PC-3 (cell line): ENCODE measurements at regions not wholly inside any gene's neighbourhood (a gene's known extent, or its start where the extent isn't known, plus 50 kb on each side); places are given as distances from the start of the nearest gene placed in this dataset.
A peak's percentile ranks its signal among the peaks of the same experiment; 100 is the strongest.

Experiments
- ATAC-seq: fragments of 200-7000 bp; cut with Tn5 transposase; 2 replicates; pipeline ENCODE4 v1.9.1; 2020; ENCODE audit warnings: mild to moderate bottlenecking, moderate library complexity
- BruUV-seq: library from RNA; stranded (reverse); fragments of 400-500 nt; replicated peaks from 2 replicates; lab custom pipeline; 2021; lab: Mats Ljungman, UMichigan
- CTCF ChIA-PET: fragments of 300-600 bp; sonication (Branson Sonifier 250); formaldehyde crosslinking; loops from one replicate; lab custom pipeline; 2022; ENCODE audit warnings: antibody characterized with exemption; lab: Charles Lee
- POLR2A ChIA-PET: fragments of 300-600 bp; sonication (Branson Sonifier 250); formaldehyde crosslinking; loops from one replicate; lab custom pipeline; 2022; ENCODE audit warnings: antibody characterized with exemption; ENCODE audit not compliant: unreplicated experiment; lab: Charles Lee
- DNase-seq: peaks from one replicate; pipeline ENCODE4 v3.0.0-alpha.2; 2015
- H2AFZ ChIP-seq: fragments of 300-600 bp; sonication (generic); 2 replicates; pipeline ENCODE4 v1.6.0; 2016; ENCODE audit warnings: antibody characterized with exemption, low read length
- H3F3A ChIP-seq: fragments of 300-600 bp; sonication (generic); one replicate; pipeline ENCODE4 v1.6.0; 2017; ENCODE audit warnings: antibody characterized with exemption, low read length, control low read depth, mild to moderate bottlenecking; ENCODE audit not compliant: unreplicated experiment
- H3K27ac ChIP-seq: fragments of 300-600 bp; sonication (generic); 2 replicates; pipeline ENCODE4 v1.5.1; 2016; ENCODE audit warnings: mild to moderate bottlenecking, low read length
- H3K27me3 ChIP-seq: fragments of 300-600 bp; sonication (generic); 2 replicates; pipeline ENCODE4 v1.6.1; 2016; ENCODE audit warnings: low read length, mixed read lengths
- H3K36me3 ChIP-seq: fragments of 300-600 bp; sonication (generic); 2 replicates; pipeline ENCODE4 v1.6.1; 2016; ENCODE audit warnings: low read depth, mixed run types, low read length, mixed read lengths
- H3K4me1 ChIP-seq: fragments of 300-600 bp; sonication (generic); 2 replicates; pipeline ENCODE4 v1.5.1; 2016; ENCODE audit warnings: low read length; ENCODE audit not compliant: insufficient read depth
- H3K4me2 ChIP-seq: fragments of 300-600 bp; sonication (generic); 2 replicates; pipeline ENCODE4 v1.6.0; 2016; ENCODE audit warnings: low read length
- H3K4me3 ChIP-seq: fragments of 300-600 bp; sonication (generic); 2 replicates; pipeline ENCODE4 v1.5.1; 2016; ENCODE audit warnings: mild to moderate bottlenecking, low read length, mixed read lengths
- H3K79me2 ChIP-seq: fragments of 300-600 bp; sonication (generic); 2 replicates; pipeline ENCODE4 v1.6.1; 2017; ENCODE audit warnings: low read length, mixed read lengths
- H3K9ac ChIP-seq: fragments of 300-600 bp; sonication (generic); 2 replicates; pipeline ENCODE4 v1.6.0; 2016; ENCODE audit warnings: mild to moderate bottlenecking, low read length
- H3K9me2 ChIP-seq: fragments of 300-600 bp; sonication (generic); replicated peaks from 2 replicates; pipeline ENCODE4 v1.6.1; 2016; ENCODE audit warnings: mixed run types, low read length, mixed read lengths
- H3K9me3 ChIP-seq: fragments of 300-600 bp; sonication (generic); 2 replicates; pipeline ENCODE4 v1.6.1; 2016; ENCODE audit warnings: low read length, mixed read lengths
- H4K20me1 ChIP-seq: fragments of 300-600 bp; sonication (generic); 2 replicates; pipeline ENCODE4 v1.6.1; 2016; ENCODE audit warnings: low read length, mixed read lengths
- EZH2 ChIP-seq: fragments of 300-600 bp; sonication (generic); IDR thresholded peaks from one replicate; pipeline ENCODE4 v1.6.1; 2017; ENCODE audit warnings: antibody characterized with exemption, mild to moderate bottlenecking, low read length; ENCODE audit not compliant: unreplicated experiment
- EZH2phosphoT487 ChIP-seq: fragments of 300-600 bp; sonication (generic); IDR thresholded peaks from 2 replicates; pipeline ENCODE4 v1.6.1; 2018; ENCODE audit warnings: mild to moderate bottlenecking, antibody characterized with exemption, low read length, borderline replicate concordance
- intact Hi-C: fragments of 100-400 bp; cut with micrococcal nuclease; formaldehyde crosslinking; loops from 2 replicates; pipeline ENCODE4 v1.9.0; 2023
- TF ChIP-seq, protein P1 (sequence below): fragments of 300-600 bp; sonication (generic); conservative IDR thresholded peaks from 2 replicates; pipeline ENCODE4 v1.5.1; 2017; ENCODE audit warnings: antibody characterized with exemption, low read depth, mild to moderate bottlenecking, low read length

DNA sequence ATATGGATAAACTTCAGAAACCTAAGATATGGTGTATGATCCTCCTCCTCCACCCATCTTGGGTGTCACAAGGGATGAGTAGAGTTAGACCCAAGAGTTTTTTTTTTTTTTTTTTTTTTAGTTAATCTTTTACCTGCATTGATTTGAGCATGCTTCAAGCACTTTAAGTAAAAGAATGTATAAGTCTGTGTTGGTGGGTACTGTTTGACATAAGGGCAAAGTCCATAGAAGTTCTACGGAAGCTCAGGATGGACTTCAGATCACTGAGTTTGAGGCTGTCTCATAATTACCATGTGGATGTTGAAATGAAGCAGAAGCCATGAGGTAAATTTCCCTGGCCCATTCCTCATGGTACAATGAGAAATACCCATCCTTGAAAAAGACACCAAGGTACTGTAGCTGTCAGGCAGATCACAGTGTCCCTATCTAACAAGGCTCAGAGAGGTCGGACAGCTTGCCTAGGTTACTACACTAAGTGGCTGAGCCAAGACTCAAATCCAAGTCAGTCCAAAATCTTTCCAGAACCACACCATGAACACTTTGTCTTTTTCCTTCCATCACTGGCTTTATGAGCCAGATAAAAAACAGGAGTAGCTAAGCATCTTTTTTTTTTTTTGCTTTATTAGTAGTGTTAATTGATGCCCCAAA lies 962.8 kb downstream of the CDH11 start:
- Histone ChIP-seq H3K79me2 (no peaks in the 10 kb centered on the region), H3K36me3 (no peaks in the 10 kb centered on the region), H4K20me1 (no peaks in the 10 kb centered on the region), H3K9ac (no peak overlapping the region), H3K4me1 (peaks cover 20% of the 10 kb centered on the region), H3K4me2 (no peak overlapping the region), H3K4me3 (no peak overlapping the region), H3F3A (no peaks in the 10 kb centered on the region), H2AFZ (no peak overlapping the region), H3K27me3 (no peaks in the 10 kb centered on the region), H3K27ac (no peak overlapping the region), H3K9me3 (no peaks in the 10 kb centered on the region), H3K9me2 (no peaks in the 10 kb centered on the region)
- ChIA-PET CTCF (no interaction called here), POLR2A (no interaction called here)
- no peak for DNase-seq
- BruUV-seq = no TSS peak
- ATAC-seq = no peak
- TF ChIP-seq EZH2 = no peak
- no peak for TF ChIP-seq EZH2phosphoT487
- TF ChIP-seq, protein P1, sequence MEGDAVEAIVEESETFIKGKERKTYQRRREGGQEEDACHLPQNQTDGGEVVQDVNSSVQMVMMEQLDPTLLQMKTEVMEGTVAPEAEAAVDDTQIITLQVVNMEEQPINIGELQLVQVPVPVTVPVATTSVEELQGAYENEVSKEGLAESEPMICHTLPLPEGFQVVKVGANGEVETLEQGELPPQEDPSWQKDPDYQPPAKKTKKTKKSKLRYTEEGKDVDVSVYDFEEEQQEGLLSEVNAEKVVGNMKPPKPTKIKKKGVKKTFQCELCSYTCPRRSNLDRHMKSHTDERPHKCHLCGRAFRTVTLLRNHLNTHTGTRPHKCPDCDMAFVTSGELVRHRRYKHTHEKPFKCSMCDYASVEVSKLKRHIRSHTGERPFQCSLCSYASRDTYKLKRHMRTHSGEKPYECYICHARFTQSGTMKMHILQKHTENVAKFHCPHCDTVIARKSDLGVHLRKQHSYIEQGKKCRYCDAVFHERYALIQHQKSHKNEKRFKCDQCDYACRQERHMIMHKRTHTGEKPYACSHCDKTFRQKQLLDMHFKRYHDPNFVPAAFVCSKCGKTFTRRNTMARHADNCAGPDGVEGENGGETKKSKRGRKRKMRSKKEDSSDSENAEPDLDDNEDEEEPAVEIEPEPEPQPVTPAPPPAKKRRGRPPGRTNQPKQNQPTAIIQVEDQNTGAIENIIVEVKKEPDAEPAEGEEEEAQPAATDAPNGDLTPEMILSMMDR = no peak
- intact Hi-C loops = loop anchor here (10.0 kb wide), 2 partner anchors 136 to 286 kb away; no protein-coding TSS in a partner anchor

DNA sequence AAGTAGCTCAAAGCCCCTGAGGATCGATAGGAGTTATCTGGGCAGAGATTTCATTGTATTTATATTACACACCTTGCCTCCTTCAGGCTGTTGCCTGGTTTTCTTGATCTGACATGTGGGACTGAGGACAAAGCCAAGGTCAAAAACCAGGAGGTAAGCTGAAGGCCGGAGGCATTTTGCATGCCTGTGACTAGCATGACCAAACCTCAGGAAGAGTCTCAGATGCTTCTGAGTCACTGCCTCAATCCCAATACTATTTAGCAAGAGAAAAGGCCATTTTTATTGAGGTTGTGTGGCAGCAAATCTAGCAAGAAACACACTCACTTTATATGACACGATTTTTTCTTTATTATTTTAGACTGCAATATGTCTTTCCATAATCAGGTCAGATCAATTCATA lies 968.1 kb downstream of the CDH11 start:
- BruUV-seq = no TSS peak

More for the DNA sequence above, 968.1 kb downstream of the CDH11 start:
- DNase-seq (peak; percentile 73), ATAC-seq (peak; percentile 67)
- no peak overlapping the region for H3K4me2 ChIP-seq
- H4K20me1 ChIP-seq = no peaks in the 10 kb centered on the region
- TF ChIP-seq EZH2phosphoT487 (no peak), EZH2 (no peak)
- TF ChIP-seq, protein P1 = no peak
- H3K9ac ChIP-seq = no peak overlapping the region
- H2AFZ ChIP-seq = 0 out of 2 replicates have a peak overlapping the region, but pooled peaks have one; percentile 15
- H3K4me1 ChIP-seq = peaks cover 28% of the 10 kb centered on the region
- no peak overlapping the region for H3K4me3 ChIP-seq
- ChIA-PET CTCF (interaction anchor here (0.7 kb wide), 1 partner anchor 729 kb away, joined by 3 read pairs; no protein-coding TSS in a partner anchor), POLR2A (no interaction called here)
- no peaks in the 10 kb centered on the region for H3K27me3 ChIP-seq
- no peaks in the 10 kb centered on the region for H3K9me3 ChIP-seq
- H3K9me2 ChIP-seq = no peaks in the 10 kb centered on the region
- H3K79me2 ChIP-seq = no peaks in the 10 kb centered on the region
- H3K36me3 ChIP-seq = no peaks in the 10 kb centered on the region
- intact Hi-C loops = loop anchor here (10.0 kb wide), 2 partner anchors 141 to 291 kb away; no protein-coding TSS in a partner anchor
- no peaks in the 10 kb centered on the region for H3F3A ChIP-seq
- peak overlapping the region; percentile 15; the same call in 1 of the 2 replicates for H3K27ac ChIP-seq
